Lower leg skin (tissue), 3 donors: ENCODE measurements at regions not wholly inside any gene's neighbourhood (a gene's known extent, or its start where the extent isn't known, plus 50 kb on each side); places are given as distances from the start of the nearest gene placed in this dataset.

ENCODE experiments used
- POLR2A ChIP-seq, 2 donors: fragments of 450-650 bp; IDR thresholded peaks; one replicate each; pipeline ENCODE4 v1.6.1; 2016 to 2017; ENCODE audit warnings: antibody characterized with exemption in 2 of 2, mild to moderate bottlenecking in 1 of 2, moderate library complexity in 1 of 2
- TF ChIP-seq, protein P1 (sequence below), 3 donors: fragments of 450-650 bp; IDR thresholded peaks; one replicate each; pipeline ENCODE4 v1.5.1; 2016; ENCODE audit warnings: antibody characterized with exemption in 3 of 3, mild to moderate bottlenecking in 3 of 3, moderate library complexity in 2 of 3

DNA sequence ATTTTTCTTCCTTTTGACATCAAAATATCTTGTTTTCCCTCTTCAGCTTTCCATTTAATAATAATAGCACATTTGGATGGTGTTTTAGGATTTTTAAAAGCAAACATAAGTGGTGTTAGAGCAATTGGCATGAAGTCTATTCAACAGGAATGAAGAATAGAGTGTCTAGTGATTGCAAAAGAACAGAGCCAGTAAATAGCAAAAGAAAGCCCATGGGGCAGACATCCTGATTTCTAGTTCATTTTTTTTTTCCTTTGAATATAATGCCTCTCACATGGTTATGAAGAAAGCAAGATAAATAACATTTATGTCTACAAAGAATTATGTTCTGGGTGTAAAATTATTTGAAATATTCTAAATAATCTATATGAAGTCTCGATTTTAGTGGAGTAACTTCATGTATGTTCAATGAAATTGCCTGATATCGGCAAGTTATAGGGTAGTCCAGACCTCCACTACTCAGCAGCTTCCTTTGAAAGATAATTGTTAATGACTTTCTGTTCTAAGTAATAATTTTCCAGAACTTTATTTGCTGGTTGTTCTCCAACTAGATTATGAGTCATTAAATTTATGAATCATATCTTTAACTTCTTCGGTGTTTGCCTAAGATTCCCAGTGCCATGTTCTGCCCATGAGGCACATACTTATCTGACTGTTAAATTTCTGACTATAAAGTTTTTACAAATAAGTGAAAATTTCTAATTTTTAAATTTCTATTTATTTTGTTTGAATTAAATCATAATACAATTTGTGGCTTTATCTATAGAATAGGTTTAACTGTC, 587.9 kb downstream of the TLL1 start:
- TF ChIP-seq, protein P1, sequence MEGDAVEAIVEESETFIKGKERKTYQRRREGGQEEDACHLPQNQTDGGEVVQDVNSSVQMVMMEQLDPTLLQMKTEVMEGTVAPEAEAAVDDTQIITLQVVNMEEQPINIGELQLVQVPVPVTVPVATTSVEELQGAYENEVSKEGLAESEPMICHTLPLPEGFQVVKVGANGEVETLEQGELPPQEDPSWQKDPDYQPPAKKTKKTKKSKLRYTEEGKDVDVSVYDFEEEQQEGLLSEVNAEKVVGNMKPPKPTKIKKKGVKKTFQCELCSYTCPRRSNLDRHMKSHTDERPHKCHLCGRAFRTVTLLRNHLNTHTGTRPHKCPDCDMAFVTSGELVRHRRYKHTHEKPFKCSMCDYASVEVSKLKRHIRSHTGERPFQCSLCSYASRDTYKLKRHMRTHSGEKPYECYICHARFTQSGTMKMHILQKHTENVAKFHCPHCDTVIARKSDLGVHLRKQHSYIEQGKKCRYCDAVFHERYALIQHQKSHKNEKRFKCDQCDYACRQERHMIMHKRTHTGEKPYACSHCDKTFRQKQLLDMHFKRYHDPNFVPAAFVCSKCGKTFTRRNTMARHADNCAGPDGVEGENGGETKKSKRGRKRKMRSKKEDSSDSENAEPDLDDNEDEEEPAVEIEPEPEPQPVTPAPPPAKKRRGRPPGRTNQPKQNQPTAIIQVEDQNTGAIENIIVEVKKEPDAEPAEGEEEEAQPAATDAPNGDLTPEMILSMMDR (IDR thresholded peaks at IDR 0.05): no peak
- no peak for TF ChIP-seq POLR2A (IDR thresholded peaks at IDR 0.05)
